ENCODE measurements at regions not wholly inside any gene's neighbourhood (a gene's known extent, or its start where the extent isn't known, plus 50 kb on each side); places are given as distances from the start of the nearest gene placed in this dataset.
"Not testable (repeated sequence)": the region's sequence is repeated elsewhere in the genome, so short reads cannot be mapped to it uniquely, and the experiment has no call there.

DNA sequence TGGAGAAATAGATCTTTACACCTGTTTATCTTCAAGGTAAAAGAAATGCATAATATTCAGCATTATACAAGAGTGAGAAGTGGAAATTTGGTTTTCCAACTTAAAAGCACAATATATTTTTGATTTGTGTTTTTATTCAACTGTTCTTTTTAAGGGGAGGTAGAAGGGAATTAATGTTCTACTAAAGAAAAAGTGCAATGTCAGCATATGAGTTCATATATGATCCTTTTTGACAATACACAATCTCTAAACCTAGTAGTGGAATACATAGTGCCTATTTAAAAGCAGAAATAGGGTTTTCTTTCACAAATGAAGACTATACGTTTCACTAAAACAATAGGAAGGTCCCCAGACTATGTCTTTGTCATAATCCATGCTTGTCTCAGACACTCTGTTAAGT, 63.2 kb upstream of the ATP5MC3 start:
- Histone ChIP-seq H3K4me1 (ENCODE audit: control insufficient read depth in 3 of 3, insufficient read depth in 2 of 3, low read depth in 1 of 3, low read length in 2 of 3) (no peaks in the 10 kb centered on the region), H3K9me3 (ENCODE audit: control insufficient read depth in 2 of 2, insufficient read depth in 1 of 2, low read depth in 1 of 2, low read length in 1 of 2) (peaks cover 0 to 3% of the 10 kb centered on the region in 2 donors), H3K27ac (ENCODE audit: low read depth in 1 of 3, low read length in 2 of 3) (no peak overlapping the region), H3K4me3 (ENCODE audit: low read depth in 1 of 3, low read length in 3 of 3) (no peak overlapping the region), H3K27me3 (ENCODE audit: control insufficient read depth in 3 of 3, insufficient read depth in 3 of 3, low read length in 3 of 3) (peaks cover 0 to 3% (median 0%) of the 10 kb centered on the region in 3 donors), H3K36me3 (ENCODE audit: control insufficient read depth in 3 of 3, insufficient read depth in 2 of 3, low read depth in 1 of 3, low read length in 3 of 3) (no peaks in the 10 kb centered on the region)
- 68 to 80% (median 70%) methylated on average over 1 of the region's 1 CpG for WGBS, 3 donors
- DNase-seq (no peak), FAIRE-seq (no peak)

DNA sequence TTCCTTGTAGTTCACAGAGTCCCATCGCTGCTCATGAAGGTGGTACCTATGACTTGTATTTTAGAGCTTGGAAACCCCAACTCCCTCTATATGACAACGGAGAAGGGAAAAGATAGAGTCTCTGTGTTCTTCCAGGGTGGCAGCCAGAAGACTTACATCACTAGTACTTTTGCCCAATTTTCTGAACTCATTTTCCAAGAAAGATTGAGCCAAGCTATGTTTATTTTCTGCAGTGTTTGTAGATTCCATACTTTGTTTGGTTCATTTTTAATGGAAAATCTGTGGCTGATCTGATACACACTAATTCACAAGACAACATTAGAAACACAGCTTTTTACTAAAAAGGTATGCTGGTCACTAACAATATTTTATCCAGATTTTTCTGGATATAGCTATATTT, 60.2 kb upstream of the ATP5MC3 start:
- 78 to 98% (median 87%) methylated on average over 2 of the region's 2 CpGs for WGBS, 3 donors
- no peak for FAIRE-seq
- no peak overlapping the region for H3K27ac ChIP-seq (ENCODE audit: low read depth in 1 of 3, low read length in 2 of 3)
- H3K27me3 ChIP-seq (ENCODE audit: control insufficient read depth in 3 of 3, insufficient read depth in 3 of 3, low read length in 3 of 3): no peaks in the 10 kb centered on the region
- no peak for DNase-seq
- no peaks in the 10 kb centered on the region for H3K36me3 ChIP-seq (ENCODE audit: control insufficient read depth in 3 of 3, insufficient read depth in 2 of 3, low read depth in 1 of 3, low read length in 3 of 3)
- H3K4me1 ChIP-seq (ENCODE audit: control insufficient read depth in 3 of 3, insufficient read depth in 2 of 3, low read depth in 1 of 3, low read length in 2 of 3): no peaks in the 10 kb centered on the region
- peaks cover 0 to 14% of the 10 kb centered on the region in 2 donors for H3K9me3 ChIP-seq (ENCODE audit: control insufficient read depth in 2 of 2, insufficient read depth in 1 of 2, low read depth in 1 of 2, low read length in 1 of 2)
- no peak overlapping the region for H3K4me3 ChIP-seq (ENCODE audit: low read depth in 1 of 3, low read length in 3 of 3)

DNA sequence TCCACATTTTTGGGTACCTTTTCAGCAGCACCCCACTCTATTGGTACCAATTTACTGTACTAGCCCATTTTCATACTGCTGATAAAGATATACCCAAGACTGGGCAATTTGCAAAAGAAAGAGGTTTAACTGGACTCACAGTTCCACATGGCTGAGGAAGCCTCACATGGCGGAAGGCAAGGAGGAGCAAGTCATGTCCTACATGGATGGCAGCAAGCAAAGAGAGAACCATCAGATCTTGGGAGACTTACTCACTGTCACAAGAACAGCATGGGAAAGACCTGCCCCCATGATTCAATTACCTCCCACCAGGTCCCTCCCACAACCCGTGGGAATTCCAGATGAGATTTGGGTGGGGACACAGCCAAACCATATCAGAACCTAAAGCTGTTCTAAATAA, 58.5 kb upstream of the ATP5MC3 start:
- H3K9me3 ChIP-seq (ENCODE audit: control insufficient read depth in 2 of 2, insufficient read depth in 1 of 2, low read depth in 1 of 2, low read length in 1 of 2): peaks cover 0 to 14% of the 10 kb centered on the region in 2 donors
- not testable (repeated sequence) for H3K36me3 ChIP-seq (ENCODE audit: control insufficient read depth in 3 of 3, insufficient read depth in 2 of 3, low read depth in 1 of 3, low read length in 3 of 3); H3K4me3 ChIP-seq (ENCODE audit: low read depth in 1 of 3, low read length in 3 of 3); FAIRE-seq; H3K4me1 ChIP-seq (ENCODE audit: control insufficient read depth in 3 of 3, insufficient read depth in 2 of 3, low read depth in 1 of 3, low read length in 2 of 3); H3K27ac ChIP-seq (ENCODE audit: low read depth in 1 of 3, low read length in 2 of 3); H3K27me3 ChIP-seq (ENCODE audit: control insufficient read depth in 3 of 3, insufficient read depth in 3 of 3, low read length in 3 of 3); DNase-seq
- WGBS, 3 donors: 95 to 98% (median 96%) methylated on average over 2 of the region's 2 CpGs

DNA sequence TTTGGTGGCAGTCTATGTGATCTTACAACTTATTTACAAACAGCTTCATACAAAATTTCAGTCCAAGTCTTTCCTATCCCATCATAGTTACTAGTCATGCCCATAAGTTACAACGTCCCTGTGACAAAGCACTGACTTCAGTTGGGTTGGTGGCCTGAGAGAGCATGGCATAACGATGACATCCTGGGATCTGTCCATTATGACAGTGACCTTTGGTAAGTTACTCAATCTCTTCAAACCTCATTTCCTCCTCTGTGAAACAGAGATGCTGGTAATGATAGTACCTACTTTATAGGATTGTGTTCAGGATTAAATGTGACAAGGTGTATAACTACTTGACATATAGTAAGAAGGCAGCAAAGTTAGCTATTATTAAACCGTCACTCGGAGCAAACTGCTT, 55.4 kb upstream of the ATP5MC3 start:
- Histone ChIP-seq H3K27ac (ENCODE audit: low read depth in 1 of 3, low read length in 2 of 3) (no peak overlapping the region), H3K9me3 (ENCODE audit: control insufficient read depth in 2 of 2, insufficient read depth in 1 of 2, low read depth in 1 of 2, low read length in 1 of 2) (peaks cover 0 to 16% of the 10 kb centered on the region in 2 donors), H3K4me3 (ENCODE audit: low read depth in 1 of 3, low read length in 3 of 3) (no peak overlapping the region), H3K36me3 (ENCODE audit: control insufficient read depth in 3 of 3, insufficient read depth in 2 of 3, low read depth in 1 of 3, low read length in 3 of 3) (no peaks in the 10 kb centered on the region), H3K4me1 (ENCODE audit: control insufficient read depth in 3 of 3, insufficient read depth in 2 of 3, low read depth in 1 of 3, low read length in 2 of 3) (no peaks in the 10 kb centered on the region), H3K27me3 (ENCODE audit: control insufficient read depth in 3 of 3, insufficient read depth in 3 of 3, low read length in 3 of 3) (no peaks in the 10 kb centered on the region)
- DNase-seq (no peak), FAIRE-seq (no peak)
- WGBS, 3 donors: 71 to 79% (median 73%) methylated on average over 4 of the region's 4 CpGs

DNA sequence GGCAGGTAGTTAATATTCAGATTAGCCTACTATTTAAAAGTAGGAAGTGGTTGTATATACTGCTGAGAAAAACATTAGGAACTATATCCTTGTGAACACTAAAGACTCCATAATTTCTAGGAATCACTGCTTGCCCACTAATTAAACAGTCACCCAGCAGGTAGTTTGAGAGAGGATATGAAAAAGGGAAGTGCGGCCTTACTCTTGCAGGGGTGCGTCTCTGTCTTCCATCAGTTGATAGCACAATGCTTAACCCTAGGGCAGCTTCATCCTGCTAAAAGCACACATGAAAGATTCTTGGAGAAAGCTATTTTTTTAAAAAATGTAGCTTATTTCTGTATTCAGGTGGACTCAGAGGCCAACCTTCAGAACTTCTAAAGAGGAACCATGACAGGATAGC, 53.1 kb upstream of the ATP5MC3 start:
- no peaks in the 10 kb centered on the region for H3K4me1 ChIP-seq (ENCODE audit: control insufficient read depth in 3 of 3, insufficient read depth in 2 of 3, low read depth in 1 of 3, low read length in 2 of 3)
- H3K36me3 ChIP-seq (ENCODE audit: control insufficient read depth in 3 of 3, insufficient read depth in 2 of 3, low read depth in 1 of 3, low read length in 3 of 3): no peaks in the 10 kb centered on the region
- DNase-seq (no peak), FAIRE-seq (no peak)
- WGBS, 3 donors: 84 to 98% (median 90%) methylated on average over 2 of the region's 2 CpGs
- H3K27ac ChIP-seq (ENCODE audit: low read depth in 1 of 3, low read length in 2 of 3): no peak overlapping the region
- no peaks in the 10 kb centered on the region for H3K27me3 ChIP-seq (ENCODE audit: control insufficient read depth in 3 of 3, insufficient read depth in 3 of 3, low read length in 3 of 3)
- H3K9me3 ChIP-seq (ENCODE audit: control insufficient read depth in 2 of 2, insufficient read depth in 1 of 2, low read depth in 1 of 2, low read length in 1 of 2): peaks cover 0 to 13% of the 10 kb centered on the region in 2 donors
- H3K4me3 ChIP-seq (ENCODE audit: low read depth in 1 of 3, low read length in 3 of 3): no peak overlapping the region

DNA sequence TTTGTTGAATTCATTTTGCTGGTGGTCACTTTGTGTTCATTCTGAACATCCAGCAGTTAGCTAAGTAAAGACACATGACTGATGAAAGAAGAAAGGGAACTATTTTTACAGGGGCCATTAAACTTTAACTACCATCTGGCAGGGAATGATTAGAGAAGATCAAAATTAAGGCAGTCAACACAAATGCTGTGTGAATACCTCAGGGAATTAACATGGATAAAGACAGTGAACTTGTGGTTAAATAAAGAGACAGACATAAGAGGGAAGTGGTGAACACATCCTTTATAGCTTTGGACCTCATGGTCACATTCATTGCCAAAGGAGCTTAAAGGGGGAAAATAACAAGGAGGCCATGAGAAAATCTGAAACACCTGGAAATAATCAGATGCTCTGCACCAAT, 52.6 kb upstream of the ATP5MC3 start:
- H3K4me3 ChIP-seq (ENCODE audit: low read depth in 1 of 3, low read length in 3 of 3): no peak overlapping the region
- peaks cover 0 to 10% of the 10 kb centered on the region in 2 donors for H3K9me3 ChIP-seq (ENCODE audit: control insufficient read depth in 2 of 2, insufficient read depth in 1 of 2, low read depth in 1 of 2, low read length in 1 of 2)
- no peaks in the 10 kb centered on the region for H3K4me1 ChIP-seq (ENCODE audit: control insufficient read depth in 3 of 3, insufficient read depth in 2 of 3, low read depth in 1 of 3, low read length in 2 of 3)
- FAIRE-seq: no peak
- H3K27me3 ChIP-seq (ENCODE audit: control insufficient read depth in 3 of 3, insufficient read depth in 3 of 3, low read length in 3 of 3): no peaks in the 10 kb centered on the region
- H3K27ac ChIP-seq (ENCODE audit: low read depth in 1 of 3, low read length in 2 of 3): no peak overlapping the region
- no peaks in the 10 kb centered on the region for H3K36me3 ChIP-seq (ENCODE audit: control insufficient read depth in 3 of 3, insufficient read depth in 2 of 3, low read depth in 1 of 3, low read length in 3 of 3)
- no peak for DNase-seq

DNA sequence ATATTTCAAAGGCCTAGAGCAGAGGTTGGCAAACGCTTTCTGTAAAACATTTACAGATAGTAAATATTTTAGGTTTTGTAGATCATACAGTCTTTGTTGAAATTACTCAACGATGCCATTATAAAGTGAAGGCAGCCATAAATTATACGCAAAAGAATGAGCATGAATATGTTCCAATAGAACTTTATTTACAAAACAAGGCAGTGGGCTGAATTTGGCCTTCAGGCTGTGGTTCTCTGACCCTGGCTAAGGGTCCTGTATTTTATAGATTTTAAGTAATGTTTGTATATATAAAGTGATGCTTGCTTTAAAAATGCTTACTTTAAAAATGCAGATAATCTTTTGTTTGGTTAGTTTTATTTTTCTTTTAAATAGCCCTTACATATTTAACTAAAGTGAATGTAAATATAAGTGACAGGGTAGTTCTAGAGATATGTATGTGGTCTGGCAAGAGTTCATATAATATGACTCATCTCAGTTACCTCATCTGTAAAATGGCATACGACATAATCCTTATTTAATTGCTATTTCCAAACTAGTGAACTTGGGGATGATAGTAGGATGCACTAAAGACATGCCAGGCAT, 51.7 kb upstream of the ATP5MC3 start:
- 23 to 32% (median 31%) methylated on average over 4 of the region's 4 CpGs for WGBS, 3 donors
- H3K4me3 ChIP-seq (ENCODE audit: low read depth in 1 of 3, low read length in 3 of 3): no peak overlapping the region
- no peaks in the 10 kb centered on the region for H3K27me3 ChIP-seq (ENCODE audit: control insufficient read depth in 3 of 3, insufficient read depth in 3 of 3, low read length in 3 of 3)
- no peak for FAIRE-seq
- H3K9me3 ChIP-seq (ENCODE audit: control insufficient read depth in 2 of 2, insufficient read depth in 1 of 2, low read depth in 1 of 2, low read length in 1 of 2): peaks cover 0 to 3% of the 10 kb centered on the region in 2 donors
- H3K36me3 ChIP-seq (ENCODE audit: control insufficient read depth in 3 of 3, insufficient read depth in 2 of 3, low read depth in 1 of 3, low read length in 3 of 3): no peaks in the 10 kb centered on the region
- H3K4me1 ChIP-seq (ENCODE audit: control insufficient read depth in 3 of 3, insufficient read depth in 2 of 3, low read depth in 1 of 3, low read length in 2 of 3): no peaks in the 10 kb centered on the region
- DNase-seq: no peak
- H3K27ac ChIP-seq (ENCODE audit: low read depth in 1 of 3, low read length in 2 of 3): no peak overlapping the region

All from small intestine (tissue), 7 donors.